ENCODE measurements at regions not wholly inside any gene's neighbourhood (a gene's known extent, or its start where the extent isn't known, plus 50 kb on each side); places are given as distances from the start of the nearest gene placed in this dataset.

GRCh38 chr17:69914520-69914919 lies 160.5 kb upstream of the KCNJ16 start:
- TF ChIP-seq, protein P1, sequence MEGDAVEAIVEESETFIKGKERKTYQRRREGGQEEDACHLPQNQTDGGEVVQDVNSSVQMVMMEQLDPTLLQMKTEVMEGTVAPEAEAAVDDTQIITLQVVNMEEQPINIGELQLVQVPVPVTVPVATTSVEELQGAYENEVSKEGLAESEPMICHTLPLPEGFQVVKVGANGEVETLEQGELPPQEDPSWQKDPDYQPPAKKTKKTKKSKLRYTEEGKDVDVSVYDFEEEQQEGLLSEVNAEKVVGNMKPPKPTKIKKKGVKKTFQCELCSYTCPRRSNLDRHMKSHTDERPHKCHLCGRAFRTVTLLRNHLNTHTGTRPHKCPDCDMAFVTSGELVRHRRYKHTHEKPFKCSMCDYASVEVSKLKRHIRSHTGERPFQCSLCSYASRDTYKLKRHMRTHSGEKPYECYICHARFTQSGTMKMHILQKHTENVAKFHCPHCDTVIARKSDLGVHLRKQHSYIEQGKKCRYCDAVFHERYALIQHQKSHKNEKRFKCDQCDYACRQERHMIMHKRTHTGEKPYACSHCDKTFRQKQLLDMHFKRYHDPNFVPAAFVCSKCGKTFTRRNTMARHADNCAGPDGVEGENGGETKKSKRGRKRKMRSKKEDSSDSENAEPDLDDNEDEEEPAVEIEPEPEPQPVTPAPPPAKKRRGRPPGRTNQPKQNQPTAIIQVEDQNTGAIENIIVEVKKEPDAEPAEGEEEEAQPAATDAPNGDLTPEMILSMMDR (IDR thresholded peaks at IDR 0.05) = no peak
- TF ChIP-seq EP300 (IDR thresholded peaks at IDR 0.05) = no peak

Measured in upper lobe of left lung (tissue), 4 donors.